Neuronal stem cell (in vitro differentiated cells): ENCODE measurements at regions not wholly inside any gene's neighbourhood (a gene's known extent, or its start where the extent isn't known, plus 50 kb on each side); places are given as distances from the start of the nearest gene placed in this dataset.

ENCODE experiments used
- DNase-seq: peaks from one replicate; pipeline ENCODE4 v3.0.0-alpha.2; 2013; ENCODE audit warnings: low spot score
- H2AFZ ChIP-seq: one replicate; pipeline ENCODE4 v1.6.1; 2013; ENCODE audit warnings: mild to moderate bottlenecking, low read length, inconsistent platforms
- H2AK5ac ChIP-seq: 2 replicates; pipeline ENCODE4 v1.6.1; 2013; ENCODE audit warnings: low read depth, mild to moderate bottlenecking, inconsistent platforms, low read length, moderate library complexity, mixed read lengths
- H2BK120ac ChIP-seq: 2 replicates; pipeline ENCODE4 v1.6.1; 2013; ENCODE audit warnings: low read depth, mild to moderate bottlenecking, inconsistent platforms, low read length, moderate library complexity, mixed read lengths
- H2BK12ac ChIP-seq: one replicate; pipeline ENCODE4 v1.6.1; 2013; ENCODE audit warnings: low read length, inconsistent platforms
- H2BK15ac ChIP-seq: 2 replicates; pipeline ENCODE4 v1.6.1; 2013; ENCODE audit warnings: mild to moderate bottlenecking, low read length, inconsistent platforms, mixed read lengths
- H2BK5ac ChIP-seq: one replicate; pipeline ENCODE4 v1.6.1; 2013; ENCODE audit warnings: inconsistent platforms, mild to moderate bottlenecking, low read length, moderate library complexity
- H3K14ac ChIP-seq: one replicate; pipeline ENCODE4 v1.6.1; 2013; ENCODE audit warnings: low read length, inconsistent platforms
- H3K18ac ChIP-seq: 2 replicates; pipeline ENCODE4 v1.6.1; 2013; ENCODE audit warnings: low read length, inconsistent platforms
- H3K23ac ChIP-seq: 2 replicates; pipeline ENCODE4 v1.6.1; 2013; ENCODE audit warnings: low read depth, mild to moderate bottlenecking, mixed read lengths, low read length, inconsistent platforms; ENCODE audit not compliant: poor library complexity
- H3K27ac ChIP-seq: replicated peaks from 3 replicates; pipeline ENCODE4 v1.5.1; 2013; ENCODE audit warnings: low read length, inconsistent platforms
- H3K27me3 ChIP-seq, 3 experiments: 2 replicates each; pipeline ENCODE4 v1.6.1; 2013; ENCODE audit warnings: low read length in 3 of 3, mild to moderate bottlenecking in 2 of 3, inconsistent platforms in 1 of 3, low read depth in 1 of 3, mixed read lengths in 1 of 3, moderate library complexity in 1 of 3; ENCODE audit not compliant: control insufficient read depth in 3 of 3, insufficient read depth in 3 of 3
- H3K36me3 ChIP-seq, 2 donors: replicated peaks in 1 of 2; 2 replicates each; pipeline ENCODE4 v1.6.1; 2013; ENCODE audit warnings: low read length in 2 of 2; ENCODE audit not compliant: control insufficient read depth in 2 of 2, insufficient read depth in 2 of 2
- H3K4ac ChIP-seq: 2 replicates; pipeline ENCODE4 v1.6.1; 2013; ENCODE audit warnings: inconsistent platforms, mild to moderate bottlenecking, low read length, moderate library complexity
- H3K4me1 ChIP-seq, 2 donors: 1 replicate in 1 of 2; 2 replicates in 1 of 2; pipeline ENCODE4 v1.6.1; 2013; ENCODE audit warnings: low read length in 2 of 2, low read depth in 1 of 2; ENCODE audit not compliant: control insufficient read depth in 2 of 2, insufficient read depth in 1 of 2
- H3K4me2 ChIP-seq: one replicate; pipeline ENCODE4 v1.6.1; 2013; ENCODE audit warnings: mild to moderate bottlenecking, low read length, inconsistent platforms; ENCODE audit not compliant: insufficient read depth, poor library complexity, severe bottlenecking
- H3K4me3 ChIP-seq, 2 donors: 2 replicates each; pipeline ENCODE4 v1.5.1; 2013; ENCODE audit warnings: low read length in 2 of 2, mild to moderate bottlenecking in 2 of 2, inconsistent platforms in 1 of 2, moderate library complexity in 1 of 2
- H3K79me1 ChIP-seq: one replicate; pipeline ENCODE4 v1.6.1; 2013; ENCODE audit warnings: low read depth, mild to moderate bottlenecking, inconsistent platforms, low read length, moderate library complexity
- H3K9ac ChIP-seq: one replicate; pipeline ENCODE4 v1.6.1; 2013; ENCODE audit warnings: mild to moderate bottlenecking, low read depth, low read length, inconsistent platforms; ENCODE audit not compliant: poor library complexity
- H3K9me3 ChIP-seq, 2 donors: replicated peaks in 1 of 2; 2 replicates each; pipeline versions ENCODE3 to v1.6.1; 2013; ENCODE audit warnings: low read length in 2 of 2, mild to moderate bottlenecking in 2 of 2, inconsistent platforms in 1 of 2, low read depth in 1 of 2, mixed read lengths in 1 of 2, moderate library complexity in 1 of 2; ENCODE audit not compliant: control insufficient read depth in 2 of 2, insufficient read depth in 1 of 2
- H4K8ac ChIP-seq: one replicate; pipeline ENCODE4 v1.6.1; 2013; ENCODE audit warnings: low read depth, mild to moderate bottlenecking, inconsistent platforms, low read length, moderate library complexity
- H4K91ac ChIP-seq: one replicate; pipeline ENCODE4 v1.6.1; 2013; ENCODE audit warnings: low read length, low read depth, mild to moderate bottlenecking, inconsistent platforms; ENCODE audit not compliant: poor library complexity
- WGBS, 2 donors: extraction: QIAGEN DNeasy Blood & Tissue Kit; methylation state at CpG; one replicate each; pipeline ENCODE4 v1.1.7; 2013; ENCODE audit warnings: missing lambda C conversion rate in 2 of 2, mixed read lengths in 1 of 2; ENCODE audit not compliant: insufficient read length in 2 of 2, insufficient replicate concordance in 1 of 2; ENCODE audit errors: extremely low coverage in 2 of 2; 5-methylcytosine and 5-hydroxymethylcytosine counted together

GRCh38 chr2:236855866-236856847, 229.5 kb upstream of the COPS8 start:
- no peaks in the 10 kb centered on the region for H3K27me3 ChIP-seq
- peak overlapping the region; percentile 19 for H4K8ac ChIP-seq
- H3K23ac ChIP-seq: no peak overlapping the region
- H3K14ac ChIP-seq: no peak overlapping the region
- H3K9ac ChIP-seq: no peak overlapping the region
- peak overlapping the region; percentile 26 for H2BK12ac ChIP-seq
- DNase-seq: no peak
- no peak overlapping the region for H4K91ac ChIP-seq
- no peak overlapping the region for H3K4ac ChIP-seq
- H2BK120ac ChIP-seq: no peak overlapping the region
- H3K36me3 ChIP-seq: no peaks in the 10 kb centered on the region
- no CpG with 5 or more reads among the region's 22 CpGs for WGBS, 2 donors
- H3K4me1 ChIP-seq: peaks cover 32 to 48% of the 10 kb centered on the region in 2 donors
- H3K4me3 ChIP-seq: no peak overlapping the region
- H2BK15ac ChIP-seq: no peak overlapping the region
- no peak overlapping the region for H3K27ac ChIP-seq
- H2AK5ac ChIP-seq: no peak overlapping the region
- no peak overlapping the region for H3K4me2 ChIP-seq
- H3K18ac ChIP-seq: peak overlapping the region; percentile 34
- H3K79me1 ChIP-seq: no peaks in the 10 kb centered on the region
- H3K9me3 ChIP-seq: peaks cover 6 to 16% of the 10 kb centered on the region in 2 donors
- no peak overlapping the region for H2AFZ ChIP-seq
- no peak overlapping the region for H2BK5ac ChIP-seq

- Histone ChIP-seq H2BK12ac (no peak overlapping the region), H3K14ac (no peak overlapping the region), H3K27ac (peak overlapping the region; percentile 55), H3K9ac (no peak overlapping the region), H3K9me3 (peaks cover 6 to 16% of the 10 kb centered on the region in 2 donors), H3K18ac (no peak overlapping the region), H2AFZ (peak overlapping the region; percentile 75), H3K4me2 (peak overlapping the region; percentile 39), H3K23ac (no peak overlapping the region), H2BK5ac (no peak overlapping the region), H3K27me3 (no peaks in the 10 kb centered on the region), H4K91ac (no peak overlapping the region), H3K36me3 (no peaks in the 10 kb centered on the region), H2BK15ac (no peak overlapping the region), H2AK5ac (no peak overlapping the region), H3K4ac (no peak overlapping the region), H3K79me1 (no peaks in the 10 kb centered on the region), H4K8ac (no peak overlapping the region), H3K4me3 (no peak overlapping the region), H2BK120ac (no peak overlapping the region), H3K4me1 (peaks cover 32 to 48% of the 10 kb centered on the region in 2 donors)
- no peak for DNase-seq
- WGBS, 2 donors: no CpG with 5 or more reads among the region's 3 CpGs
These were observed 228.8 kb upstream of the COPS8 start for GRCh38 chr2:236856848-236857235.

DNA sequence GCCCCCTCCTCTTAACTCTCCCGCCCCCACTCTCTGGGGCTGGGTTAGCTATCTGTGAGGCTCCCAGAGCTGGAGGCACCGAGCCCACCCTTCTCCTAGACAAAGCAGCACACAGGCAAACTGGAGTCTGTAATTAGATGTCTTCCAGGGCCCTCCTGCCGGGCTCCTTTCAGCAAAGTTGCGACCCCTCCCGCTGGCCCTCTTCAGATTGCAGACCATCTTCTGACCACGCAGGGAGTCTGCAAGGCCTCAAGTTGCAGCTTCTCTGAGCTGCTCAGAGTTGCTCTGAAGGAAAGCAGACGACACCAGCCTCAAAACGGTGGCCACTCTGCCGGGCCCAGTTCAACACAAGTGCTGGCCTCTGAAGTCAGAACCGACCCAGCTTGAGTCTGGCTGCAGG, 228.4 kb upstream of the COPS8 start:
- Histone ChIP-seq H2AFZ (peak overlapping the region; percentile 75), H2BK15ac (no peak overlapping the region), H3K9ac (no peak overlapping the region), H4K8ac (no peak overlapping the region), H2AK5ac (no peak overlapping the region), H2BK120ac (no peak overlapping the region), H3K27me3 (no peaks in the 10 kb centered on the region), H3K4ac (no peak overlapping the region), H3K4me1 (peaks cover 32 to 46% of the 10 kb centered on the region in 2 donors), H3K36me3 (no peaks in the 10 kb centered on the region), H3K9me3 (peaks cover 6 to 12% of the 10 kb centered on the region in 2 donors), H3K79me1 (no peaks in the 10 kb centered on the region), H3K14ac (no peak overlapping the region), H3K27ac (peak overlapping the region; percentile 13), H3K4me3 (no peak overlapping the region), H3K23ac (no peak overlapping the region), H3K18ac (no peak overlapping the region), H3K4me2 (no peak overlapping the region), H2BK12ac (no peak overlapping the region), H4K91ac (no peak overlapping the region), H2BK5ac (no peak overlapping the region)
- peak; percentile 41 for DNase-seq
- no CpG with 5 or more reads among the region's 10 CpGs for WGBS, 2 donors

DNA sequence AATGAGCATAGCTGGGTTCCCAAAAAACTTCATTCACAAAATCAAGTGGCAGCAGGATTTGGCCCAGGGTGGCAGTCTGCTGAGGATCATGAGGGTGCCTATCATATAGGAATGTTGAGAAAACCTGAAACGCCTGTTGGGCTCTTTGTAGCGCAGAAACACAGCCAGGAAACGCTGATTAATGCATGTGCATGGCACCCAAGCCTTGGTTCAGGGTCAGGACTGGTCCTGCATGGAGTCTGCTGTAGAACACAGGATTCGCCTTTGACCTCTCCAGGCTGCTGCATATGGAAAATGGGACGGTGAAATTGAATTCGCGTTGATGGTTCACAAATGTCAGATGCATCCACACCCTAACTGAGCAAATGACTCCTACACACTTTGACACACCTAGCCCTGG, 227.9 kb upstream of the COPS8 start:
- no CpG with 5 or more reads among the region's 7 CpGs for WGBS, 2 donors
- H3K14ac ChIP-seq: no peak overlapping the region
- H3K9ac ChIP-seq: no peak overlapping the region
- no peak overlapping the region for H4K91ac ChIP-seq
- no peak overlapping the region for H2BK15ac ChIP-seq
- DNase-seq: no peak
- H3K79me1 ChIP-seq: no peaks in the 10 kb centered on the region
- H3K27ac ChIP-seq: peak overlapping the region; percentile 13
- no peaks in the 10 kb centered on the region for H3K36me3 ChIP-seq
- no peak overlapping the region for H2BK120ac ChIP-seq
- no peak overlapping the region for H2BK12ac ChIP-seq
- H3K27me3 ChIP-seq: no peaks in the 10 kb centered on the region
- H3K4me3 ChIP-seq: peak overlapping the region in 1 of 2 donors; percentile 16
- H3K23ac ChIP-seq: no peak overlapping the region
- H2BK5ac ChIP-seq: no peak overlapping the region
- no peak overlapping the region for H4K8ac ChIP-seq
- H2AFZ ChIP-seq: no peak overlapping the region
- H3K4me1 ChIP-seq: peaks cover 30 to 45% of the 10 kb centered on the region in 2 donors
- no peak overlapping the region for H3K4ac ChIP-seq
- peak overlapping the region; percentile 36 for H3K18ac ChIP-seq
- no peak overlapping the region for H3K4me2 ChIP-seq
- peaks cover 6 to 17% of the 10 kb centered on the region in 2 donors for H3K9me3 ChIP-seq
- H2AK5ac ChIP-seq: no peak overlapping the region
